Fibroblast of skin of scalp (primary cell): ENCODE measurements at regions not wholly inside any gene's neighbourhood (a gene's known extent, or its start where the extent isn't known, plus 50 kb on each side); places are given as distances from the start of the nearest gene placed in this dataset.

Source experiments
- DNase-seq: peaks from one replicate; pipeline ENCODE4 v3.0.0-alpha.2; 2013

DNA sequence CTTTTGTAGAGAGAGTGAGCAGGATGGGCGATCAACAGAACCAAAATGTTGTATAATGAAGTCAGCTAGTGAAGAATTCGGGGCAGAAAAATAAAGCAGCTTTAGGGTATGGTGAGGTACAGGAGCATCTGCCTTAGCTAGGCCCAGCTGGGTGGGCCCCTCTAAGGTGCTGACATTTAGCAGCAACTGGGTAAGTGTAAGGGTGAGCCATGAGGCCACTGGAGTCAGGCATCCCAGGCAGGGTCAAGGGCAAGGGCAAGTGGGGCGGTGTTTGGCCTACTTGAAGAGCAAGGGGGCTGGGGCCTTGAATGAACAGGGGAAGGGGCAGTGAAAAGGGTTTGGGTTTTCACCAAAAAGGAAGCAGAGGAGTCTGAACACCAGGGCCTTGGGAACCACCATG lies 583.6 kb downstream of the BCL11B start:
- no peak for DNase-seq

GRCh38 chr14:98689951-98690350 lies 582.0 kb downstream of the BCL11B start:
- no peak for DNase-seq

GRCh38 chr14:98692832-98693231 lies 579.2 kb downstream of the BCL11B start:
- DNase-seq: no peak

- DNase-seq: no peak
Measured at GRCh38 chr14:98694541-98694940, 577.5 kb downstream of the BCL11B start.

GRCh38 chr14:98695809-98696208 lies 576.2 kb downstream of the BCL11B start:
- no peak for DNase-seq

GRCh38 chr14:98698341-98698740 lies 573.7 kb downstream of the BCL11B start:
- no peak for DNase-seq

DNA sequence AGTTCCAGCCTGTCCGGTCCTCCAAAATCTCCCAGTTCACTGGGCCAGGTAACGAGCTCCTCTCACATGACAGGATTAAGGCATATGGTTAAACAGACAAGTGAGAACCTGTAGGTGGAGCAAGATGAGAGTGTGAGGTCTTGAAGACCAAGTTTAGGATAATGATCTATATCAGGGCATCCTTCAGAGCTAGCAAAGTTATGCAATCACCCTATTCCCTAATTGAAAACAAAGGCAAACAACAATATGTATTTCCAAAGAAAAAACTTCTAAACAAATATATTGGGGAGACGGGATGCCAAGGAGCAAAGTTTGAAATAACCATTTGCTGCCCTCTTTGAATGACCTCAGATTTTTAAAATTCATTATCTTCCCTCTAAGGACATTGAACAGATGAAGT lies 571.2 kb downstream of the BCL11B start:
- no peak for DNase-seq

- no peak for DNase-seq
Measured at GRCh38 chr14:98701377-98701776, 570.6 kb downstream of the BCL11B start.

DNA sequence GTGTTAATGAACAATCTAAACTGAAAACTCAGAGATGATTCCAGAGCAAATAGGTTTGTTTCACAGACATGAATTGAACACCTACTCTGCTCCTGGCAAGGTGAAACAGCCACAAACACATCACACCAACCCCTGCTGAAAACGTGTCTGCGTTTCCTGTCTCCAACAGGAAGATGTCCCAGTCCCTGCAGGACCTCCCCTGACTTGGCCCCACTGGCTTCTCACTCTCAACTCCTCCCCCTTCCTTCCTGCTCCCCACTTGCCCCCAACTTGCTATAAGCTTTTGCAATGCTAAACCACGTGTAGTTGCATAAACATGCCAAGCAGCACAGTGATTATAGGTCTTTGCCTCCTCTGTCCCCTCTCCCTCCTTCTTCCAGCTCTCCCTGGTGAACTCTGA lies 567.6 kb downstream of the BCL11B start:
- DNase-seq: no peak

- DNase-seq: peak; percentile 69
Measured at GRCh38 chr14:98705871-98706300, 566.1 kb downstream of the BCL11B start.

GRCh38 chr14:98707522-98707921 lies 564.5 kb downstream of the BCL11B start:
- DNase-seq: no peak

DNA sequence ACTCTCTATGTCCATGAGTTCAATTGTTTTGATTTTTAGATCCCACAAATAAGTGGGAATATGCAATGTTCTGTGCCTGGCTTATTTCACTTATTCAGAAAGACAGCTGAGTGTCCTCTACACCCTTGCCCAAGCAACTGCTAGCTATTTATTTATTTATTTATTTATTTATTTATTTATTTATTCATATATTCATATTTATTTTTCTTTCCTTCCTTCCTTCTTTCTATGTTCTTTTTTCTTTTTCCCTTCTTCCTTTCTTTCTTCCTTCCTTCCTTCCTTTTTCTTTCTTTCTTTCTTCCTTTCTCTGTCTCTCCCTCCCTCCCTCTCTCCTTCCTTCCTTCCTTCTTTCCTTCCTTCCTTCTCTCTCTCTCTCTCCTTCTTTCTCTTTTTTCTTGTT lies 563.4 kb downstream of the BCL11B start:
- DNase-seq: no peak

- DNase-seq: peak; percentile 25
Measured at GRCh38 chr14:98711453-98711852, 560.5 kb downstream of the BCL11B start.

- peak; percentile 12 for DNase-seq
Measured at GRCh38 chr14:98714626-98715425, 557.2 kb downstream of the BCL11B start.

DNA sequence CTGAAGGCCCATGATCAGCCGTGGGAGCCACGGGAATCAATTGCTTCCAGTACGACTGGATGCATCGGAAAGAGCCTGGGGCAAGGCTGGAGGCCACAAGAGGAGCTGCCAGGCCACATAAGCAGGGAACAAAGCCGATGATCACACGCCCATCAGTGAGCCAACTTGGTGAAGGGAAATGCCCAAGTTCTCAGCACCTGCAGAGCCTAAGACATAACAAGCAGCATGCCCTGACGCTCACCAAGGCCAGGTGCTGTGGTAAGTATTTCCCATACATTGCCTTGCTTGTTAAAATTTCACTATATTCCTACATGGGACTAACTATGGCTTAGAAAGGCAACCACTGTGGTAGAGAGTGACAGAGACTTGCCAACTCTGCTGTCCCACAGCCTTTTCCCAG lies 555.9 kb downstream of the BCL11B start:
- no peak for DNase-seq

- DNase-seq: no peak
Measured at GRCh38 chr14:98721061-98721460, 550.9 kb downstream of the BCL11B start.

DNA sequence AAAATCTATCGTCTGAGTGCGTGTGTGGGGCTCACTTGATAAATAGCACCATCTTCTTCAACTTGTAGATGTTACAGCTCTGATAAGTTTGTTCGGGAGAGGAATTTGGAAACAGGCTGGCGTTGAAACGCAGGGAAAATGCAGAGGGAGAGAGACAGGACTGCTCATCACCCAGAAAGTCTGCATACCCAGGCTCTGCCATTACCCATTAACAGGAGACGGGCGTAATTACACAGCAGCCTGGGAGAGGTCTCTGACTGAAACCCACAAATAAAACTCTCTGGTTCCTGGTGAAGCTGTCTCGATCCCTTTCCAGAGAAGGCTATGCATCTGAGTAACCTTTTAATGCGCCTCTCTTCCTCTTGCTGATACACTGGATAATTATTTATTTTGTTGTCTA lies 547.3 kb downstream of the BCL11B start:
- DNase-seq: no peak

GRCh38 chr14:98725191-98725590 lies 546.8 kb downstream of the BCL11B start:
- no peak for DNase-seq

DNA sequence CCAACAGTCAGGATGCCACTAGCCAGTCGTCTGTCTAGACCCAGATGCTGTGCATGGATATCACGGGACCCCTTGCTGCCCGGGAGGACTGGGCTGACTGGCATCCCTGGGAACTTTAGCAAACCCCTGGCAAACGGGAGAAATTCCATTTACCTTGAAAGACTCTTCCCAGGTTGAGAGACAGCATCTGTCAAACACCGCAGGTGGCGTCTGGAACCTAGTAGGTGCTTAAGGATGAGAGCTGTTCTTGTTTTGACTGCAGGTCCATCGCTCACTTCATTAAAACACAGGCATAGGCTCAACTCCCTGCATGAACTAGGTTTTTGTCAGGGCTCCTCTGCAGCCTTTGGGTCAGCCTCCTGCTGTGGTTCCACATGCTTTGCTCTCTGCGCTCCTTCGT lies 546.3 kb downstream of the BCL11B start:
- no peak for DNase-seq

DNA sequence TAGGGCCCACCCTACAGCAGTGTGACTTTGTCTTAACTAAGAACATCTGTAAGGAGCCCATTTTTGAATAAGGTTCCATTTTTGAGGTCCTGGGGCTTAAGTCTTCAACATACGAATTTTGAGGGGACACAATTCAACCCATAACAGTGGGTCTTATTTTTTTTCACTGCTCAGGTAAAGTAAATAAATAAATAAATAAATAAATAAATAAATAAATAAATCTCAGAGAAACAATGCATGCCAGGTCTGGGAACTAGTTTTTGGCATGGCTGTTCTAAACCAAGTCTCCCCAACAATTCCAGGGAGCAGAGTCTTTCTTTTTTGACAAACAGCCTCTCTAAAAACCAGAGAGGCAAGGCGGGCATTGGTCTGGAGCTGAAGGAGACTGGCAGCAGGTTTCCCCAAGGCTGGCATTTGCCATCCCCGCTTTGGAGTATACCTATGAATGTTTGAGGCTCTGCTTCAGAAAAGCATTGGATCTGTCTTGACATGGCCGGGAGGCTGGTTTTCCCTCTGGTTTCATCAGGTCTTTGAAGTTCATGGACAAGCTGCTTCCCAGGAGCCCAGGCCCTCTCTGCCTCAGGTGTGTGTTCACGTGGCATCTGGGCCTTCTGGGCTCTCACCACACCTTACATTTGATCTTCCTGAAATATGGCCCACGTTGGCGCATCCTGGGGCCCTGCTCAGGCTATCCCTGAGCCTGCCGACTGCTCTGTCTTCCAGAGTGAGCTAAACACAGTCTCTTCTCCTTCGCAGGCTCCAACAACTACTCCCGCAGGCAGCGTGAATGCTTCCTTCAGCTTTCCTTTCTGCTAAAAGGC lies 545.2 kb downstream of the BCL11B start:
- no peak for DNase-seq

DNA sequence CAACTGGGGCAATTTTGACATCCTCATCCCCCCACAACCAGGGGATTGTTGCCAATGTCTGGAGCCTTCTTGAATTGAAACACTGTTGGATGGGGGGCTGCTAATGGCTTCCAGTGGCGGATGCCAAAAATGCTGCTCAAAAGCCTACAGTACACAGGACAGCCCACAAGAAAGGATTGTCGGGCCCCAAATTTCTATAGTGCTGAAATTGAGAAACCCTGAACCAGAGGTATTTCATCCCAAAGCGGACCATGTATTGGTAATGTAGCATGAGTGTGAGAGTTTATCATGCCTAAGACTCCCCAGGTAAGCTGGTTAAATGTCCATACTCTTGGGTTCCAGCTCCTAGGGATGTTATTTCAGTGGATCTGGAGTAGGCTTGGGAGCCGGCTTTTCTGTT lies 544.0 kb downstream of the BCL11B start:
- no peak for DNase-seq

GRCh38 chr14:98728836-98729235 lies 543.2 kb downstream of the BCL11B start:
- DNase-seq: no peak

- DNase-seq: no peak
Measured at GRCh38 chr14:98731286-98731685, 540.7 kb downstream of the BCL11B start.

DNA sequence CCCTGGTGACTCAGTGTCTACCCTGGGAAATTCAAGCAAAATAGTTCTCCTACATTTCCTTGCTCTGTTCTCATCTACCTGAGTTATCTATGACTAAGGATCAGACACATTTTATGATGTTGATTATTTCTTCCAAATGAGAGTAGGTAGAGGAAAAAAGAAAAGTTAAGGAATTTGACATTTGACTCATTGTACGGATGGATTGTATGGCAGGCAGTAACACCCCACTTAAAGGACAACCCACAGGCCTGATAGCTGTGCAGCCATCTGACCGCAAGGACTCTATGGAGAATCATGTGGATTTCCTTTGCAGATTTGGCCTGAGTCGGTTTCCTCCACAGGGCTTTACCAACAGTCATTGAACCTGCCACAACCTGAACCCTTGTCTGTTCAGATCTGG lies 540.3 kb downstream of the BCL11B start:
- no peak for DNase-seq
